ENCODE measurements at regions not wholly inside any gene's neighbourhood (a gene's known extent, or its start where the extent isn't known, plus 50 kb on each side); places are given as distances from the start of the nearest gene placed in this dataset.

DNA sequence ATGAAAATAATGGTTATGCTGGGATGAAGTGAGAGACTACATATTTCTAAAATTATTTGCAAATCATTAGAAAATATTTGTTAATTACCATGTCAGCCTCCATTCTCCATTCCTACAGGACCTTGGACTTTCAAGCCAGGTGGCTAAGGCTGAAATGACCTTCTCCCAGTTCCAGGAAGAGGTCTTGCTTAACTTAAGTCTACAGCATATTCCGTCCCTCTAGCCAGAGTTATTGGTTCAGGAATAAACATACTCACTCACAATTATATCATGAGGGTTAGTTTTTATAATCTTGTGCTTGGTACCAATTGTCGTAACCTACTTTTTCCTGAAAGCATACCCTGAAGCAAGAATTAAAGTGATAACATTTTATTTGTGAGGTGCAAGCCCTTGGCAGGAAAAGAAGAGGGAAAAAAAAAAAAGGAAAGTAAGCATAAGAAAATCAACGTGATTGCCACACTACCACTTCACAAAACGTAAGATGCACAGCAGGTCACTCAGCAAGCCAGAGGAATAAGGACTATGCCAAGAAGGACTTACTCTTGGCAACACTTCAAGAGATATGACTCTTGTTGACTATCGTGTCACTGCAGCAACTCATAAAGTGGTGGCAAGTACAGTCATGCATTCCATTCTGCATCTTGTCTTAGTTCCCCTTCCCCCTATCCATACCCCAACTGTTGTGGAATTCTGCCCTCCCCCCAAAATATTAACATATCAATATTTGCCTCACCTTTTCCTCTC lies 479.1 kb downstream of the MBD2 start:
- no peak overlapping the region for H3K18ac ChIP-seq (ENCODE audit: low read depth, low read length)
- TF ChIP-seq FOS (IDR thresholded peaks at IDR 0.05; ENCODE audit: low read depth, low read length) (no peak), NFE2L2 (IDR thresholded peaks at IDR 0.05; ENCODE audit: low read depth, low read length) (no peak), CTCF (conservative IDR thresholded peaks at IDR 0.05; ENCODE audit: low read depth, low read length) (no peak), RCOR1 (IDR thresholded peaks at IDR 0.05; ENCODE audit: insufficient replicate concordance, low read length) (no peak), SMC3 (IDR thresholded peaks at IDR 0.05; ENCODE audit: low read depth, low read length) (no peak), RAD21 (IDR thresholded peaks at IDR 0.05; ENCODE audit: low read length) (no peak), MXI1 (IDR thresholded peaks at IDR 0.05; ENCODE audit: borderline replicate concordance, low read depth, low read length) (no peak), BHLHE40 (IDR thresholded peaks at IDR 0.05; ENCODE audit: low read depth, low read length) (no peak), MAFK (IDR thresholded peaks at IDR 0.05; ENCODE audit: low read depth, low read length) (no peak)
- TF ChIP-seq, protein P1, sequence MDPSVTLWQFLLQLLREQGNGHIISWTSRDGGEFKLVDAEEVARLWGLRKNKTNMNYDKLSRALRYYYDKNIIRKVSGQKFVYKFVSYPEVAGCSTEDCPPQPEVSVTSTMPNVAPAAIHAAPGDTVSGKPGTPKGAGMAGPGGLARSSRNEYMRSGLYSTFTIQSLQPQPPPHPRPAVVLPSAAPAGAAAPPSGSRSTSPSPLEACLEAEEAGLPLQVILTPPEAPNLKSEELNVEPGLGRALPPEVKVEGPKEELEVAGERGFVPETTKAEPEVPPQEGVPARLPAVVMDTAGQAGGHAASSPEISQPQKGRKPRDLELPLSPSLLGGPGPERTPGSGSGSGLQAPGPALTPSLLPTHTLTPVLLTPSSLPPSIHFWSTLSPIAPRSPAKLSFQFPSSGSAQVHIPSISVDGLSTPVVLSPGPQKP (IDR thresholded peaks at IDR 0.05; ENCODE audit: borderline replicate concordance, low read depth, low read length) = no peak
- TF ChIP-seq, protein P2, sequence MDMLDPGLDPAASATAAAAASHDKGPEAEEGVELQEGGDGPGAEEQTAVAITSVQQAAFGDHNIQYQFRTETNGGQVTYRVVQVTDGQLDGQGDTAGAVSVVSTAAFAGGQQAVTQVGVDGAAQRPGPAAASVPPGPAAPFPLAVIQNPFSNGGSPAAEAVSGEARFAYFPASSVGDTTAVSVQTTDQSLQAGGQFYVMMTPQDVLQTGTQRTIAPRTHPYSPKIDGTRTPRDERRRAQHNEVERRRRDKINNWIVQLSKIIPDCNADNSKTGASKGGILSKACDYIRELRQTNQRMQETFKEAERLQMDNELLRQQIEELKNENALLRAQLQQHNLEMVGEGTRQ (IDR thresholded peaks at IDR 0.05; ENCODE audit: low read depth, low read length) = no peak
- peaks cover 4% of the 10 kb centered on the region for H3K9me3 ChIP-seq (ENCODE audit: control insufficient read depth, insufficient read depth, low read length)
- dilution Hi-C loops (cut with HindIII; ENCODE audit: low sequenced_read_pairs, unreplicated experiment) = no loop called here
- no peak overlapping the region for H3K27ac ChIP-seq (ENCODE audit: insufficient read depth, low read length)
- ChIA-PET POLR2A (ENCODE audit: unreplicated experiment) (no interaction called here), CTCF (no interaction called here)
- intact Hi-C loops (cut with micrococcal nuclease) = no loop called here
- no peak overlapping the region for H3K4me2 ChIP-seq (ENCODE audit: low read depth, low read length)
- H3K27me3 ChIP-seq (ENCODE audit: control insufficient read depth, insufficient read depth, low read length) = no peaks in the 10 kb centered on the region
- H4K5ac ChIP-seq (ENCODE audit: low read depth, low read length) = no peak overlapping the region
- ATAC-seq (ENCODE audit: low read depth) (no peak), DNase-seq (no peak)
- H2AFZ ChIP-seq (replicated peaks; ENCODE audit: low read length, poor library complexity) = no peak overlapping the region
- no peak overlapping the region for H2AK5ac ChIP-seq (ENCODE audit: low read depth, low read length)
- no peak overlapping the region for H2BK15ac ChIP-seq (ENCODE audit: low read depth, low read length)
- H3K4me1 ChIP-seq (ENCODE audit: control insufficient read depth, insufficient read depth, low read length) = no peaks in the 10 kb centered on the region
- H3K23ac ChIP-seq (ENCODE audit: low read depth, low read length) = no peak overlapping the region
- H2BK20ac ChIP-seq (ENCODE audit: low read depth, low read length) = no peak overlapping the region
- H4K91ac ChIP-seq (ENCODE audit: insufficient read depth, low read depth, low read length) = no peak overlapping the region
- no peak overlapping the region for H3K9ac ChIP-seq (ENCODE audit: low read depth, low read length)
- no peaks in the 10 kb centered on the region for H3K36me3 ChIP-seq (ENCODE audit: control insufficient read depth, insufficient read depth, low read length)
- no TSS peak for BruUV-seq (replicated peaks)
- no peak overlapping the region for H4K8ac ChIP-seq (ENCODE audit: low read depth in 2 of 2, low read length in 2 of 2)
- H3K79me1 ChIP-seq (ENCODE audit: low read depth in 1 of 2, low read length in 2 of 2) = no peaks in the 10 kb centered on the region
- no peak overlapping the region for H3K56ac ChIP-seq (ENCODE audit: extremely low read depth, insufficient read depth, low read length)
- H3K4me3 ChIP-seq (ENCODE audit: insufficient read depth, low read depth, low read length) = no peak overlapping the region
- H3K9me1 ChIP-seq (ENCODE audit: insufficient read depth, low read length) = no peaks in the 10 kb centered on the region
- H2BK120ac ChIP-seq (ENCODE audit: low read depth, low read length) = no peak overlapping the region
- no peak overlapping the region for H3K4ac ChIP-seq (ENCODE audit: low read depth, low read length)
- no peaks in the 10 kb centered on the region for H4K20me1 ChIP-seq (ENCODE audit: insufficient read depth, low read length)
- H2BK5ac ChIP-seq (ENCODE audit: low read depth, low read length, poor library complexity, severe bottlenecking) = no peak overlapping the region
- in situ Hi-C loops (cut with MboI; ENCODE audit: low sequenced_read_pairs) = no loop called here
- WGBS, 2 experiments (ENCODE audit: extremely low coverage in 2 of 2, insufficient read length in 1 of 2) = 17% methylated on average over 1 of the region's 5 CpGs; no CpG with 5 or more reads in 1 of the 2 experiments
- no peak overlapping the region for H2AK9ac ChIP-seq (replicated peaks; ENCODE audit: low read depth, low read length, poor library complexity)
- H3K14ac ChIP-seq (replicated peaks; ENCODE audit: low read depth, low read length) = no peak overlapping the region

All from IMR-90 (cell line).